K562 (cell line): ENCODE measurements at regions not wholly inside any gene's neighbourhood (a gene's known extent, or its start where the extent isn't known, plus 50 kb on each side); places are given as distances from the start of the nearest gene placed in this dataset.
A peak's percentile ranks its signal among the peaks of the same experiment; 100 is the strongest.

Experiments
- ARID3A ChIP-seq: IDR thresholded peaks from 2 replicates; pipeline ENCODE4 v1.6.1; 2012; ENCODE audit warnings: low read depth, low read length, improper control_type of control experiment, borderline replicate concordance
- BCLAF1 ChIP-seq, 2 experiments: fragments of 450-650 bp in 1 of 2; IDR thresholded peaks; 2 replicates each; pipeline ENCODE4 v1.6.1; 2011 to 2017; ENCODE audit warnings: low read depth in 2 of 2, antibody characterized with exemption in 1 of 2, borderline replicate concordance in 1 of 2, low read length in 1 of 2, mild to moderate bottlenecking in 1 of 2, mixed read lengths in 1 of 2; ENCODE audit not compliant: control insufficient read depth in 1 of 2
- E2F1 ChIP-seq: sonication (generic); formaldehyde crosslinking; IDR thresholded peaks from 2 replicates; pipeline ENCODE4 v1.8.1; 2023; ENCODE audit warnings: mild to moderate bottlenecking, missing genetic modification reagents, moderate library complexity
- NR2F6 ChIP-seq: fragments of 450-650 bp; formaldehyde crosslinking; IDR thresholded peaks from 2 replicates; pipeline ENCODE4 v1.4.0; 2020; ENCODE audit warnings: mild to moderate bottlenecking
- PURB ChIP-seq: sonication (generic); formaldehyde crosslinking; IDR thresholded peaks from 2 replicates; pipeline ENCODE4 v1.9.0; 2021; ENCODE audit warnings: low read depth, mild to moderate bottlenecking, missing genetic modification reagents
- SREBF2 ChIP-seq: sonication (generic); formaldehyde crosslinking; IDR thresholded peaks from 2 replicates; pipeline ENCODE4 v1.4.0; 2020; ENCODE audit warnings: mild to moderate bottlenecking, missing genetic modification reagents
- ZNF175 ChIP-seq: fragments of 200-800 bp; sonication (Bioruptor generic); IDR thresholded peaks from 2 replicates; pipeline ENCODE4 v1.6.1; 2016; ENCODE audit warnings: low read depth, mild to moderate bottlenecking, missing genetic modification characterization, missing compliant biosample characterization
- ZNF263 ChIP-seq: sonication (generic); formaldehyde crosslinking; IDR thresholded peaks from 2 replicates; pipeline ENCODE4 v1.8.0; 2022; ENCODE audit warnings: mild to moderate bottlenecking, missing genetic modification reagents, borderline replicate concordance
- ZNF280B ChIP-seq: fragments of 250-450 bp; sonication (Bioruptor Pico); IDR thresholded peaks from 2 replicates; pipeline ENCODE4 v1.5.1; 2021; ENCODE audit warnings: mild to moderate bottlenecking
- ZNF282 ChIP-seq: sonication (generic); formaldehyde crosslinking; IDR thresholded peaks from 2 replicates; pipeline ENCODE4 v1.8.1; 2023; ENCODE audit warnings: missing genetic modification reagents
- ZNF324 ChIP-seq: fragments of 250-450 bp; sonication (Bioruptor Pico); IDR thresholded peaks from 2 replicates; pipeline ENCODE4 v1.4.0; 2020; ENCODE audit warnings: mild to moderate bottlenecking
- ZNF561 ChIP-seq: fragments of 450-650 bp; formaldehyde crosslinking; conservative IDR thresholded peaks from 2 replicates; pipeline ENCODE4 v1.4.0; 2020; ENCODE audit warnings: mild to moderate bottlenecking, moderate library complexity
- ZNF609 ChIP-seq: sonication (generic); formaldehyde crosslinking; IDR thresholded peaks from 2 replicates; pipeline ENCODE4 v1.8.1; 2023; ENCODE audit warnings: missing genetic modification reagents, mild to moderate bottlenecking, borderline replicate concordance

GRCh38 chr7:131105799-131106680 lies 221.6 kb upstream of the MKLN1 start (continued):
- TF ChIP-seq NR2F6 (CRISPR knock-in tag) (0 out of 2 replicates have a peak, but pooled peaks have one; percentile 82), BCLAF1 (IDR thresholded peaks at IDR 0.05; ENCODE audit: borderline replicate concordance in 1 of 2, control insufficient read depth in 1 of 2, low read depth in 2 of 2, low read length in 1 of 2) (no peak), SREBF2 (no peak), E2F1 (CRISPR knock-in tag) (peak; percentile 81; the same call in 1 of the 2 replicates), ZNF282 (CRISPR knock-in tag) (no peak), ZNF175 (CRISPR knock-in tag) (peak; percentile 64; the same call in 1 of the 2 replicates), PURB (CRISPR knock-in tag) (no peak), ARID3A (no peak), ZNF280B (CRISPR knock-in tag) (no peak), ZNF561 (CRISPR knock-in tag) (no peak), ZNF263 (CRISPR knock-in tag) (peak; percentile 75), ZNF324 (CRISPR knock-in tag) (no peak), ZNF609 (CRISPR knock-in tag) (peak; percentile 77; the same call in 1 of the 2 replicates)
